ENCODE measurements at regions not wholly inside any gene's neighbourhood (a gene's known extent, or its start where the extent isn't known, plus 50 kb on each side); places are given as distances from the start of the nearest gene placed in this dataset.

DNA sequence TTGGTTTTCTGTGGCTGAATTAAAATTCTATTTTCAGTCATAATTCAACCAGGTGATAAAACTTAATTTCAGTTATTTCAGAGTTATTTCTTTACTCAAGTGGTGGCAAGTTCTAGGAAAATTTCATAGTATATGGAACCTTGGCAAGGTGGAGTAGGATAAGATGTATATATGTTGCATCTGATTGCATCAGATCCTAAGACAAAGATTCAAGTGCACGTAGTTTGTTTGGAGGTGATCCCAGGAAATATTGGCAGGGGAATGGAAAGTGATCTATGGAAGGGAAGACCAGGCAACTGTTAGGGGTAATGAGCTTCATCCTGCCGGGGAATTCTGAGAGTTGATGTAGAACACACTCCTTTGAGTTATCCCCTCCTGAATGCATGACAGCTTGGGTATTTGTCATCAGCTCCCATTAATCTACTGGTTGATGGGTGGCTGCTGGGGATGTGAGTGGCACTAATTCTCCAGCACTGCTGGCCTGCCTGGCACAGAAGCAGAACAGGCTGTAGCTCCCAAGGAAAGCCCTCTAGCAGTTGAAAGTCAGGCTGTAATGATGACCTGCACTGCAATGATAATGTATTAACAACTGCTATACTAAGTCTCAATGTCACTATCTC is 52.2 kb upstream of the TOM1L1 start:
- TF ChIP-seq FOXA1 (IDR thresholded peaks at IDR 0.05) (no peak), CTCF (IDR thresholded peaks at IDR 0.05; ENCODE audit: low read depth, low read length, missing input control) (no peak), NR2F2 (IDR thresholded peaks at IDR 0.05) (no peak), ZBTB33 (IDR thresholded peaks at IDR 0.05) (no peak), TAF1 (conservative IDR thresholded peaks at IDR 0.05) (no peak), RAD21 (IDR thresholded peaks at IDR 0.05) (no peak), GABPA (IDR thresholded peaks at IDR 0.05 in 1 of 2, conservative IDR thresholded peaks at IDR 0.05 in 1 of 2) (no peak), RXRA (IDR thresholded peaks at IDR 0.05) (no peak), SP1 (IDR thresholded peaks at IDR 0.05) (no peak), HNF4G (IDR thresholded peaks at IDR 0.05) (no peak)
- TF ChIP-seq, protein P1, sequence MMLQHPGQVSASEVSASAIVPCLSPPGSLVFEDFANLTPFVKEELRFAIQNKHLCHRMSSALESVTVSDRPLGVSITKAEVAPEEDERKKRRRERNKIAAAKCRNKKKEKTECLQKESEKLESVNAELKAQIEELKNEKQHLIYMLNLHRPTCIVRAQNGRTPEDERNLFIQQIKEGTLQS (IDR thresholded peaks at IDR 0.05) = no peak
- Histone ChIP-seq H3K27ac (ENCODE audit: low read depth in 1 of 2, low read length in 2 of 2) (no peak overlapping the region), H3K9me3 (ENCODE audit: control insufficient read depth in 4 of 4, low read length in 3 of 4) (no peaks in the 10 kb centered on the region), H3K36me3 (ENCODE audit: control insufficient read depth in 4 of 4, insufficient read depth in 3 of 4, low read depth in 1 of 4, low read length in 3 of 4) (no peaks in the 10 kb centered on the region), H3K27me3 (ENCODE audit: control insufficient read depth in 4 of 4, insufficient read depth in 4 of 4, low read length in 3 of 4) (no peaks in the 10 kb centered on the region), H3K9ac (ENCODE audit: low read depth in 1 of 2, low read length in 2 of 2) (no peak overlapping the region), H3K4me1 (ENCODE audit: control insufficient read depth in 4 of 4, insufficient read depth in 4 of 4, low read length in 3 of 4) (peaks cover 0 to 11% (median 4%) of the 10 kb centered on the region in 4 donors), H3K4me3 (ENCODE audit: low read depth in 1 of 3, low read length in 3 of 3) (no peak overlapping the region)
- no peak for DNase-seq (ENCODE audit: low spot score)
- 80% methylated on average over 2 of the region's 2 CpGs for WGBS

- whole genome bisulfite sequencing = 68% methylated on average over 6 of the region's 6 CpGs
- Histone ChIP-seq H3K9me3 (ENCODE audit: control insufficient read depth in 4 of 4, low read length in 3 of 4) (no peaks in the 10 kb centered on the region), H3K4me1 (ENCODE audit: control insufficient read depth in 4 of 4, insufficient read depth in 4 of 4, low read length in 3 of 4) (peaks cover 0 to 7% (median 2%) of the 10 kb centered on the region in 4 donors), H3K4me3 (ENCODE audit: low read depth in 1 of 3, low read length in 3 of 3) (peak overlapping the region in 1 of 3 donors; percentile 26), H3K36me3 (ENCODE audit: control insufficient read depth in 4 of 4, insufficient read depth in 3 of 4, low read depth in 1 of 4, low read length in 3 of 4) (no peaks in the 10 kb centered on the region), H3K27me3 (ENCODE audit: control insufficient read depth in 4 of 4, insufficient read depth in 4 of 4, low read length in 3 of 4) (no peaks in the 10 kb centered on the region), H3K27ac (ENCODE audit: low read depth in 1 of 2, low read length in 2 of 2) (no peak overlapping the region), H3K9ac (ENCODE audit: low read depth in 1 of 2, low read length in 2 of 2) (no peak overlapping the region)
- peak; percentile 46 to 49 for TF ChIP-seq HNF4A (conservative IDR thresholded peaks at IDR 0.05)
- TF ChIP-seq GABPA (IDR thresholded peaks at IDR 0.05 in 1 of 2, conservative IDR thresholded peaks at IDR 0.05 in 1 of 2) = no peak
- TF ChIP-seq JUND (IDR thresholded peaks at IDR 0.05) = no peak
- no peak for TF ChIP-seq YY1 (IDR thresholded peaks at IDR 0.05)
- DNase-seq (ENCODE audit: low spot score) = no peak
These were observed 51.0 kb upstream of the TOM1L1 start for GRCh38 chr17:54849660-54850059.

Measured in liver (tissue), 8 donors.